ENCODE measurements at regions not wholly inside any gene's neighbourhood (a gene's known extent, or its start where the extent isn't known, plus 50 kb on each side); places are given as distances from the start of the nearest gene placed in this dataset.

DNA sequence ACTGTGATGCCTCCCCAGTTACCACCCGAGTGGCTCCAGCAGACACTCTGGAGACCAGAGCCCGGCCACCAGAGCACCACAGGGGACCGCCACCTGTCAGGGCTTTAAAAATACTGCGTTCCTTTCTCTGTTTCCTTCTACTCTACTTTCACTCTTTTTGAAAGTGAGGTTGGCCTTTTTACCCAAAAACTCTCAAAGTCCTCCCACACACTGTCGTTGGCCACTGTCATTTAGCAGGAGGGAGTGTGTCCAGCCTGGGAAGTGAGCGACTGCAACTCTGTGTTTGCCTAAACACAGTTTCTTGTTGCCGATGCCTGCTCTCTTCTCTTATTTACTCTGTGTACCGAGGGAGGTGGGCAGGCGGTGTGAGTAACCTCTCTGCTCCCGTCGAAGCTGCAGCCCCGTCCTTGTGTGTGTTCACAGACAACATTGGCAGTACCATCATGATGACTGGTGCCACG is 90.8 kb upstream of the CLDN5 start:
- TF ChIP-seq LEF1 (IDR thresholded peaks at IDR 0.05; ENCODE audit: borderline replicate concordance) (no peak), SP1 (IDR thresholded peaks at IDR 0.05) (no peak), SUZ12 (IDR thresholded peaks at IDR 0.05) (no peak), NFRKB (IDR thresholded peaks at IDR 0.05) (no peak), FOXM1 (IDR thresholded peaks at IDR 0.05; ENCODE audit: borderline replicate concordance) (no peak)

Measured in HEK293T (cell line).